ENCODE measurements at regions not wholly inside any gene's neighbourhood (a gene's known extent, or its start where the extent isn't known, plus 50 kb on each side); places are given as distances from the start of the nearest gene placed in this dataset.

DNA sequence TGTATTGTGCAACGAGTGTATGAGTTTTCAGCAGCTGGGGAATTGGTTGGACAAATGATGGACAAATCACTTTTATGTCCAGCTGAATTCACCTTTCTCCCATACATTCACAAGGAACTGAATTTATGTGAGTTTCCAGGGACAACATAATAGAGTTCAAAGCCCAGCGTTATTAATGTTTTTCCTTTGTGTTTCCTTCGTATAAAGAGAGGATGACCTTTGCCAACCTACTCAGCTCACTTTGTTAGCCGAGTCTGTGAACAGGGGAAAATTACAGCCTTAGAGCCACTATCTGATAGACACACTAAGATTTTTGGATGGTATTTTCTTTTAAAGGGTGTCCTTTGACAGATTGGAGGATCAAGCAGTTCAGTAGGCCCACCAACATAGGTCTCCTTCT lies 352.5 kb downstream of the KIF4B start:
- TF ChIP-seq, protein P1, sequence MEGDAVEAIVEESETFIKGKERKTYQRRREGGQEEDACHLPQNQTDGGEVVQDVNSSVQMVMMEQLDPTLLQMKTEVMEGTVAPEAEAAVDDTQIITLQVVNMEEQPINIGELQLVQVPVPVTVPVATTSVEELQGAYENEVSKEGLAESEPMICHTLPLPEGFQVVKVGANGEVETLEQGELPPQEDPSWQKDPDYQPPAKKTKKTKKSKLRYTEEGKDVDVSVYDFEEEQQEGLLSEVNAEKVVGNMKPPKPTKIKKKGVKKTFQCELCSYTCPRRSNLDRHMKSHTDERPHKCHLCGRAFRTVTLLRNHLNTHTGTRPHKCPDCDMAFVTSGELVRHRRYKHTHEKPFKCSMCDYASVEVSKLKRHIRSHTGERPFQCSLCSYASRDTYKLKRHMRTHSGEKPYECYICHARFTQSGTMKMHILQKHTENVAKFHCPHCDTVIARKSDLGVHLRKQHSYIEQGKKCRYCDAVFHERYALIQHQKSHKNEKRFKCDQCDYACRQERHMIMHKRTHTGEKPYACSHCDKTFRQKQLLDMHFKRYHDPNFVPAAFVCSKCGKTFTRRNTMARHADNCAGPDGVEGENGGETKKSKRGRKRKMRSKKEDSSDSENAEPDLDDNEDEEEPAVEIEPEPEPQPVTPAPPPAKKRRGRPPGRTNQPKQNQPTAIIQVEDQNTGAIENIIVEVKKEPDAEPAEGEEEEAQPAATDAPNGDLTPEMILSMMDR (conservative IDR thresholded peaks at IDR 0.05; ENCODE audit: low read length) = no peak
- TF ChIP-seq EZH2phosphoT487 (IDR thresholded peaks at IDR 0.05; ENCODE audit: borderline replicate concordance, low read depth, low read length) = no peak
